Mesenchymal stem cell (in vitro differentiated cells and primary cell): ENCODE measurements at regions not wholly inside any gene's neighbourhood (a gene's known extent, or its start where the extent isn't known, plus 50 kb on each side); places are given as distances from the start of the nearest gene placed in this dataset.

Source experiments
- DNase-seq: peaks from one replicate; pipeline ENCODE4 v3.0.0-alpha.2; 2013
- H2AFZ ChIP-seq: one replicate; pipeline ENCODE4 v1.6.1; 2013; ENCODE audit warnings: low read depth, mild to moderate bottlenecking, control low read depth, inconsistent platforms, low read length, moderate library complexity
- H2AK5ac ChIP-seq: 2 replicates; pipeline ENCODE4 v1.6.1; 2013; ENCODE audit warnings: low read length, moderate library complexity, mild to moderate bottlenecking, inconsistent platforms; ENCODE audit not compliant: severe bottlenecking
- H2BK120ac ChIP-seq: one replicate; pipeline ENCODE4 v1.6.1; 2013; ENCODE audit warnings: low read depth, mild to moderate bottlenecking, inconsistent platforms, low read length, moderate library complexity
- H2BK12ac ChIP-seq, 2 experiments: one replicate each; pipeline ENCODE4 v1.6.1; 2013; ENCODE audit warnings: inconsistent platforms in 2 of 2, low read length in 2 of 2, mild to moderate bottlenecking in 2 of 2, moderate library complexity in 2 of 2, control low read depth in 1 of 2
- H2BK15ac ChIP-seq: one replicate; pipeline ENCODE4 v1.6.1; 2013; ENCODE audit warnings: mild to moderate bottlenecking, low read depth, inconsistent platforms; ENCODE audit not compliant: poor library complexity, severe bottlenecking
- H2BK5ac ChIP-seq: 2 replicates; pipeline ENCODE4 v1.6.1; 2013; ENCODE audit warnings: low read depth, mild to moderate bottlenecking, low read length, control low read depth, inconsistent platforms; ENCODE audit not compliant: poor library complexity, severe bottlenecking
- H3K14ac ChIP-seq, 2 experiments: one replicate each; pipeline ENCODE4 v1.6.1; 2013; ENCODE audit warnings: inconsistent platforms in 2 of 2, low read length in 2 of 2, control low read depth in 1 of 2, mild to moderate bottlenecking in 1 of 2, moderate library complexity in 1 of 2
- H3K18ac ChIP-seq, 2 experiments: one replicate each; pipeline ENCODE4 v1.6.1; 2013; ENCODE audit warnings: inconsistent platforms in 2 of 2, low read length in 2 of 2, control low read depth in 1 of 2, low read depth in 1 of 2, mild to moderate bottlenecking in 1 of 2
- H3K23ac ChIP-seq, 2 experiments: one replicate each; pipeline ENCODE4 v1.6.1; 2013; ENCODE audit warnings: inconsistent platforms in 2 of 2, low read length in 2 of 2, mild to moderate bottlenecking in 2 of 2, moderate library complexity in 2 of 2, control low read depth in 1 of 2
- H3K27ac ChIP-seq: 2 replicates; pipeline ENCODE4 v1.5.1; 2013; ENCODE audit warnings: mild to moderate bottlenecking, moderate library complexity, low read length, control low read depth, inconsistent platforms; ENCODE audit not compliant: poor library complexity, severe bottlenecking
- H3K27me3 ChIP-seq, 2 experiments: 2 replicates each; pipeline versions ENCODE4 v1.6.1 to v1.7.0; 2013; ENCODE audit warnings: low read length in 2 of 2, mild to moderate bottlenecking in 2 of 2, moderate library complexity in 2 of 2, control low read depth in 1 of 2, inconsistent platforms in 1 of 2; ENCODE audit not compliant: control insufficient read depth in 1 of 2, insufficient read depth in 1 of 2
- H3K36me3 ChIP-seq, 2 experiments: 2 replicates each; pipeline versions ENCODE4 v1.6.1 to v1.7.0; 2013; ENCODE audit warnings: low read length in 2 of 2, control low read depth in 1 of 2, inconsistent platforms in 1 of 2, low read depth in 1 of 2, mild to moderate bottlenecking in 1 of 2; ENCODE audit not compliant: insufficient read depth in 2 of 2, control insufficient read depth in 1 of 2
- H3K4ac ChIP-seq, 2 experiments: one replicate each; pipeline ENCODE4 v1.6.1; 2013; ENCODE audit warnings: inconsistent platforms in 2 of 2, low read length in 2 of 2, mild to moderate bottlenecking in 2 of 2, moderate library complexity in 2 of 2, control low read depth in 1 of 2, low read depth in 1 of 2
- H3K4me1 ChIP-seq: 2 replicates; pipeline ENCODE4 v1.6.1; 2013; ENCODE audit warnings: low read depth, low read length, control low read depth; ENCODE audit not compliant: control insufficient read depth, insufficient read depth
- H3K4me2 ChIP-seq: 2 replicates; pipeline ENCODE4 v1.6.1; 2013; ENCODE audit warnings: low read length, mild to moderate bottlenecking, inconsistent platforms; ENCODE audit not compliant: poor library complexity, severe bottlenecking
- H3K4me3 ChIP-seq, 2 experiments: 2 replicates each; pipeline versions ENCODE4 v1.5.1 to v1.7.0; 2013; ENCODE audit warnings: low read length in 2 of 2, mild to moderate bottlenecking in 2 of 2, control low read depth in 1 of 2, low read depth in 1 of 2; ENCODE audit not compliant: insufficient read depth in 1 of 2
- H3K79me1 ChIP-seq: replicated peaks from 2 replicates; pipeline ENCODE4 v1.6.1; 2013; ENCODE audit warnings: mild to moderate bottlenecking, control low read depth, low read length, inconsistent platforms; ENCODE audit not compliant: poor library complexity, severe bottlenecking
- H3K9ac ChIP-seq: 2 replicates; pipeline ENCODE4 v1.7.0; 2013; ENCODE audit warnings: mild to moderate bottlenecking, low read length, moderate library complexity
- H3K9me3 ChIP-seq: 2 replicates; pipeline ENCODE4 v1.7.0; 2013; ENCODE audit warnings: mild to moderate bottlenecking, low read length; ENCODE audit not compliant: control insufficient read depth
- H4K8ac ChIP-seq: one replicate; pipeline ENCODE4 v1.6.1; 2013; ENCODE audit warnings: inconsistent platforms, mild to moderate bottlenecking, low read length, moderate library complexity
- H4K91ac ChIP-seq: one replicate; pipeline ENCODE4 v1.6.1; 2013; ENCODE audit warnings: mild to moderate bottlenecking, low read length, inconsistent platforms
- WGBS: methylation state at CpG from one replicate; pipeline ENCODE4 v1.1.7; 2013; ENCODE audit warnings: mixed read lengths; 5-methylcytosine and 5-hydroxymethylcytosine counted together

DNA sequence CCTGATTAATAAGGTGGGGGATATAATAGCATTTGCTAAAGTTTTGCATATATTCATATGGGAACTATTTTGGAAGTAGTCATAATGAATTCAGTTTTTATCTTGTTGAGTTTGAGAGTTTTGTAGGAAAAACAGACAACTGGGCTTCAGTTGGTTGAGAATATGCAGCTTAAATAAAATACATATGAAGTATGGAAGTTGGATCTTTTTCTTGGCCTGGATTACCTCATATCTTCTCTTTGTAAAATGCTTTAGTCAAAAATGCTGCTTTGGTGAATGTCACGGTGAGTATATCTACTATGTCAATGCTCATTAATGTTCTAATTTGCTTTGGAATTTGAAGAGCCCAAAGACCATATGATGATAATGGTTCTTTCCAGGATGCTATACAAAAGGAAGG, 552.2 kb upstream of the LMO3 start:
- WGBS = 100% methylated on average over 1 of the region's 1 CpG
- no peak overlapping the region for H3K9ac ChIP-seq

DNA sequence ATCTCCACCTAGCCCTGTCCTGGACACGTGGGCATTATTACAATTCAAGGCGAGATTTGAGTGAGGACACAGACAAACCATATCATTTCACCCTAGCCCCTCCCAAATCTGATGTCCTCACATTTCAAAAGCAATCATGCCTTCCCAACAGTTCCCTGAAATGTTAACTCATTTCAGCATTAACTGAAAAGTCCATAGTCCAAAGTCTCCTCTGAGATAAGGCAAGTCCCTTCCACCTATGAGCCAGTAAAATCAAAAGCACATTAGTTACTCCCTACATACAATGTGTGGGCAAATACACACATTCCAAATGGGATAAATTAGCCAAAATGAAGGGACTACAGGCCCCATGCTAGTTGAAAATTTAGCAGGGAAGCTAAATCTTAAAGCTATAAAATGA, 546.0 kb upstream of the LMO3 start:
- H3K18ac ChIP-seq = no peak overlapping the region
- no peaks in the 10 kb centered on the region for H3K27me3 ChIP-seq
- H2BK5ac ChIP-seq = no peak overlapping the region
- H2AFZ ChIP-seq = no peak overlapping the region
- H3K27ac ChIP-seq = no peak overlapping the region
- no peaks in the 10 kb centered on the region for H3K4me1 ChIP-seq
- no peak overlapping the region for H3K14ac ChIP-seq
- H3K36me3 ChIP-seq = no peaks in the 10 kb centered on the region
- H2BK15ac ChIP-seq = no peak overlapping the region
- no peak overlapping the region for H2BK12ac ChIP-seq
- no peak overlapping the region for H2AK5ac ChIP-seq
- no peak for DNase-seq
- H4K8ac ChIP-seq = no peak overlapping the region
- no peak overlapping the region for H3K9ac ChIP-seq
- no peak overlapping the region for H3K4me3 ChIP-seq
- peaks cover 14% of the 10 kb centered on the region for H3K9me3 ChIP-seq
- H3K23ac ChIP-seq = no peak overlapping the region
- no peak overlapping the region for H3K4ac ChIP-seq
- H3K4me2 ChIP-seq = no peak overlapping the region
- 64% methylated on average over 2 of the region's 2 CpGs for WGBS
- H2BK120ac ChIP-seq = no peak overlapping the region
- no peak overlapping the region for H4K91ac ChIP-seq
- H3K79me1 ChIP-seq = no peaks in the 10 kb centered on the region

More for the DNA sequence above, 552.2 kb upstream of the LMO3 start:
- Histone ChIP-seq H3K27ac (no peak overlapping the region), H3K36me3 (no peaks in the 10 kb centered on the region), H2BK120ac (no peak overlapping the region), H2BK12ac (no peak overlapping the region), H4K8ac (no peak overlapping the region), H3K79me1 (no peaks in the 10 kb centered on the region), H3K14ac (no peak overlapping the region), H3K4ac (no peak overlapping the region), H2AFZ (no peak overlapping the region), H3K23ac (no peak overlapping the region), H3K4me1 (no peaks in the 10 kb centered on the region), H3K27me3 (no peaks in the 10 kb centered on the region), H2BK15ac (no peak overlapping the region), H3K18ac (no peak overlapping the region), H2AK5ac (no peak overlapping the region), H4K91ac (no peak overlapping the region), H2BK5ac (no peak overlapping the region), H3K4me2 (no peak overlapping the region), H3K4me3 (no peak overlapping the region), H3K9me3 (peaks cover 2% of the 10 kb centered on the region)
- DNase-seq = no peak

GRCh38 chr12:17148706-17149105, 542.7 kb upstream of the LMO3 start:
- Histone ChIP-seq H3K4me3 (no peak overlapping the region), H3K4me2 (no peak overlapping the region), H3K9ac (no peak overlapping the region), H3K23ac (no peak overlapping the region), H3K27ac (no peak overlapping the region), H4K8ac (no peak overlapping the region), H3K4ac (no peak overlapping the region), H2AFZ (no peak overlapping the region), H2BK12ac (no peak overlapping the region), H3K14ac (no peak overlapping the region), H2BK120ac (no peak overlapping the region), H3K18ac (no peak overlapping the region), H2BK5ac (no peak overlapping the region), H3K79me1 (no peaks in the 10 kb centered on the region), H3K9me3 (peaks cover 14% of the 10 kb centered on the region), H3K27me3 (no peaks in the 10 kb centered on the region), H2BK15ac (no peak overlapping the region), H2AK5ac (no peak overlapping the region), H3K36me3 (no peaks in the 10 kb centered on the region), H3K4me1 (no peaks in the 10 kb centered on the region), H4K91ac (no peak overlapping the region)
- 73% methylated on average over 3 of the region's 3 CpGs for WGBS
- no peak for DNase-seq

GRCh38 chr12:17142856-17143255, 536.9 kb upstream of the LMO3 start:
- no peak overlapping the region for H3K9ac ChIP-seq
- H3K27me3 ChIP-seq = no peaks in the 10 kb centered on the region
- H3K36me3 ChIP-seq = no peaks in the 10 kb centered on the region
- WGBS = 40% methylated on average over 1 of the region's 2 CpGs
- H2BK15ac ChIP-seq = no peak overlapping the region
- no peak overlapping the region for H3K18ac ChIP-seq
- no peak overlapping the region for H3K14ac ChIP-seq
- no peak overlapping the region for H2BK120ac ChIP-seq
- H2BK5ac ChIP-seq = no peak overlapping the region
- H3K4me3 ChIP-seq = no peak overlapping the region
- H4K8ac ChIP-seq = no peak overlapping the region
- H3K9me3 ChIP-seq = no peaks in the 10 kb centered on the region
- no peak overlapping the region for H4K91ac ChIP-seq
- H2AK5ac ChIP-seq = no peak overlapping the region
- no peak overlapping the region for H3K27ac ChIP-seq
- no peaks in the 10 kb centered on the region for H3K4me1 ChIP-seq
- no peak overlapping the region for H2BK12ac ChIP-seq
- H3K4me2 ChIP-seq = no peak overlapping the region
- DNase-seq = no peak
- no peaks in the 10 kb centered on the region for H3K79me1 ChIP-seq
- no peak overlapping the region for H2AFZ ChIP-seq
- H3K23ac ChIP-seq = no peak overlapping the region
- H3K4ac ChIP-seq = no peak overlapping the region
